GM18861 (cell line): ENCODE measurements at regions not wholly inside any gene's neighbourhood (a gene's known extent, or its start where the extent isn't known, plus 50 kb on each side); places are given as distances from the start of the nearest gene placed in this dataset.
"Not testable (repeated sequence)": the region's sequence is repeated elsewhere in the genome, so short reads cannot be mapped to it uniquely, and the experiment has no call there.

Source experiments
- ATAC-seq: cut with Tn5 transposase; IDR thresholded peaks from one replicate; pipeline ENCODE4 v1.9.1; 2021; ENCODE audit not compliant: unreplicated experiment

- no peak for ATAC-seq
These were observed 87.5 kb upstream of the RANBP3L start for GRCh38 chr5:36389245-36389644.

GRCh38 chr5:36390640-36391039, 88.9 kb upstream of the RANBP3L start:
- ATAC-seq, result no peak

- no peak for ATAC-seq
These were observed 90.5 kb upstream of the RANBP3L start for GRCh38 chr5:36392186-36392585.

- no peak for ATAC-seq
These were observed 91.1 kb upstream of the RANBP3L start for GRCh38 chr5:36392818-36393217.

GRCh38 chr5:36393656-36394428, 92.1 kb upstream of the RANBP3L start:
- ATAC-seq, result no peak

GRCh38 chr5:36395260-36395659, 93.6 kb upstream of the RANBP3L start:
- no peak for ATAC-seq

- not testable (repeated sequence) for ATAC-seq
These were observed 94.2 kb upstream of the RANBP3L start for GRCh38 chr5:36395947-36396346.

GRCh38 chr5:36396640-36397039, 94.9 kb upstream of the RANBP3L start:
- ATAC-seq, result no peak

GRCh38 chr5:36397901-36398536, 96.3 kb upstream of the RANBP3L start:
- no peak for ATAC-seq

GRCh38 chr5:36402512-36402906, 100.8 kb upstream of the RANBP3L start:
- no peak for ATAC-seq

- ATAC-seq, result no peak
These were observed 102.1 kb upstream of the RANBP3L start for GRCh38 chr5:36403632-36404311.

GRCh38 chr5:36406023-36406422, 104.3 kb upstream of the RANBP3L start:
- ATAC-seq, result no peak

- ATAC-seq, result no peak
These were observed 105.7 kb upstream of the RANBP3L start for GRCh38 chr5:36407396-36407795.

- not testable (repeated sequence) for ATAC-seq
These were observed 108.0 kb upstream of the RANBP3L start for GRCh38 chr5:36409711-36410110.

- not testable (repeated sequence) for ATAC-seq
These were observed 109.0 kb upstream of the RANBP3L start for GRCh38 chr5:36410672-36411071.

- ATAC-seq, result no peak
These were observed 113.2 kb upstream of the RANBP3L start for GRCh38 chr5:36414869-36415282.

- ATAC-seq, result no peak
These were observed 114.9 kb upstream of the RANBP3L start for GRCh38 chr5:36416605-36417004.

GRCh38 chr5:36417221-36417620, 115.5 kb upstream of the RANBP3L start:
- ATAC-seq, result no peak

- ATAC-seq, result no peak
These were observed 116.0 kb upstream of the RANBP3L start for GRCh38 chr5:36417668-36418067.

- no peak for ATAC-seq
These were observed 116.7 kb upstream of the RANBP3L start for GRCh38 chr5:36418152-36418979.

GRCh38 chr5:36421256-36421655, 119.6 kb upstream of the RANBP3L start:
- ATAC-seq, result no peak
